Astrocyte (in vitro differentiated cells and primary cell): ENCODE measurements at regions not wholly inside any gene's neighbourhood (a gene's known extent, or its start where the extent isn't known, plus 50 kb on each side); places are given as distances from the start of the nearest gene placed in this dataset.

Experiments used
- EZH2 ChIP-seq: IDR thresholded peaks from 2 replicates; pipeline ENCODE4 v1.6.1; 2012; ENCODE audit warnings: mild to moderate bottlenecking, low read length, inconsistent platforms; ENCODE audit not compliant: insufficient read depth
- TF ChIP-seq, protein P1 (sequence below): IDR thresholded peaks from 2 replicates; pipeline ENCODE4 v1.5.1; 2011; ENCODE audit warnings: low read depth, mild to moderate bottlenecking, inconsistent platforms, low read length, moderate library complexity; ENCODE audit not compliant: insufficient read depth

DNA sequence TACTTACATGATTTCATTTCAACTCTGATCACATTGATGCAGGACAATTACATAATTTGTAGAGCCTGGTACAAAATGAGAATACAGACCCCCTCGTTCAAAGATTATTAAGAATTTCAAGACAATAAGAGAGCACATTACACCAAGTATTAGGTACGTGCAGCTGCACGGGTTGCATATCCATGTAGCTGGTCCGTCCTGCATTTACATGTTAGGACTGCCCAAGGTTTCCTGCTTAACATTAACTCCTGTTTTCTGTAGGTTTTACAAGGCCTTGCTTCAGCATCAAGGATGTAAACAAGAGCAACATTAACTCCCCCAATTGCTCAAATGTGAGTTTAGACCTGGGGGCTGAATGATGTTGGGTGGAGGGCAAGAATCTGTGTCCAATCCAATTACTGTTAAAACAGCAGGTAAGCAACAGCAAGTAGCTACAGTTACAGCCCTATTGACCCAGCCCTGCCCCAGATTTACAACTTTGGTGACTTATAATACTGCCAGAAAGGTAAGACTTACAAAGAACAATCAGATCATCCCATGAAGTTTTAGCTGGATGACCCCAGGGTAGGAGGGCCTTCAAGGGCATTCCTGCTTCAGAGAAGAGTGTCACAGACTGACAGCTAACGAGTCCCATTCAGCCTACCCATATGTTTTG lies 127.4 kb upstream of the PPP2R3A start:
- TF ChIP-seq, protein P1, sequence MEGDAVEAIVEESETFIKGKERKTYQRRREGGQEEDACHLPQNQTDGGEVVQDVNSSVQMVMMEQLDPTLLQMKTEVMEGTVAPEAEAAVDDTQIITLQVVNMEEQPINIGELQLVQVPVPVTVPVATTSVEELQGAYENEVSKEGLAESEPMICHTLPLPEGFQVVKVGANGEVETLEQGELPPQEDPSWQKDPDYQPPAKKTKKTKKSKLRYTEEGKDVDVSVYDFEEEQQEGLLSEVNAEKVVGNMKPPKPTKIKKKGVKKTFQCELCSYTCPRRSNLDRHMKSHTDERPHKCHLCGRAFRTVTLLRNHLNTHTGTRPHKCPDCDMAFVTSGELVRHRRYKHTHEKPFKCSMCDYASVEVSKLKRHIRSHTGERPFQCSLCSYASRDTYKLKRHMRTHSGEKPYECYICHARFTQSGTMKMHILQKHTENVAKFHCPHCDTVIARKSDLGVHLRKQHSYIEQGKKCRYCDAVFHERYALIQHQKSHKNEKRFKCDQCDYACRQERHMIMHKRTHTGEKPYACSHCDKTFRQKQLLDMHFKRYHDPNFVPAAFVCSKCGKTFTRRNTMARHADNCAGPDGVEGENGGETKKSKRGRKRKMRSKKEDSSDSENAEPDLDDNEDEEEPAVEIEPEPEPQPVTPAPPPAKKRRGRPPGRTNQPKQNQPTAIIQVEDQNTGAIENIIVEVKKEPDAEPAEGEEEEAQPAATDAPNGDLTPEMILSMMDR, result no peak
- TF ChIP-seq EZH2, result no peak
